ENCODE measurements at regions not wholly inside any gene's neighbourhood (a gene's known extent, or its start where the extent isn't known, plus 50 kb on each side); places are given as distances from the start of the nearest gene placed in this dataset.
"Not testable (repeated sequence)": the region's sequence is repeated elsewhere in the genome, so short reads cannot be mapped to it uniquely, and the experiment has no call there.

DNA sequence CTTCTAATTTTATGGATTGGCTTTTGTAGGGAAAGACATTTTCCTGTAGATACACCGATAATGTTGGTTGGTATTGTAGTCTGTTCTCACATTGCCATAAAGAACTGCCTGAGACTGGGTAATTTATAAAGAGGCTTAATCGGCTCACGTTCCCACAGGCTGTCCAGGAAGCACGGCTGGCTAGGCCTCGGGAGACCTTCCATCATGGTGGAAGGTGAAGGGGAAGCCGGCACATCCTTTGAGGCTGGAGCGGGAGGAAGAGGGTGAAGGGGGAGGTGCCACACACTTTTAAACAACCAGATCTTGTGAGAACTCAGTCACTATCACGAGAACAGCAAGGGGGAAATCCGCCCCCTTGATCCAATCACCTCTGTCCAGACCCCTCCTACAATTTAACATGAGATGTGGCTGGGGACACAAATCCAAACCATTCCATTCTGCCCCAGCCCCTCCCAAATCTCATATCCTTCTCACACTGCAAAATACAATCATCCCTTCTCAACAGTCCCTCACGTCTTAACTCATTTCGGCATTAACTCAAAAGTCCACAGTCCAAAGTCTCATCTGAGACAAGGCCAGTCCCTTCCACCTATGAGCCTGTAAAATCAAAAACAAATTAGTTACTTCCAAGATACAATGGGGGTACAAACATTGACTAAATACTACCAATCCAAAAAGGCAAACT lies 66.7 kb upstream of the EIF5 start:
- DNase-seq, result no peak

DNA sequence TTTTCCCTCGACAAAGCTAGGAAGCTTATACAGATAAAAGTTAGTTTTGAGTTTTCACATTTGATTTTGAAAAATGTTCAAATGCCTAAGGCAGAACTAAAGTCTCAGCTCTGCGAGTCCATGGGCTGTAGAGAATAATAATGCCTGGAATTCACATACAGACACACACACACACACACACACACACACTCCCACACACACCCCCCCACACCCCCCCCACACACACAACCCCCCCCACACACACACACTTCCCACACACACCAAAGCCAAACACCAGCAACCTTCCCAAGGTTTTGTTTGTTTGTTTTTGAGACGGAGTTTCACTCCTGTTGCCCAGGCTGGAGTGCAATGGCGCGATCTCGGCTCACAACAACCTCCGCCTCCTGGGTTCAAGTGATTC lies 62.8 kb upstream of the EIF5 start:
- no peak for DNase-seq

DNA sequence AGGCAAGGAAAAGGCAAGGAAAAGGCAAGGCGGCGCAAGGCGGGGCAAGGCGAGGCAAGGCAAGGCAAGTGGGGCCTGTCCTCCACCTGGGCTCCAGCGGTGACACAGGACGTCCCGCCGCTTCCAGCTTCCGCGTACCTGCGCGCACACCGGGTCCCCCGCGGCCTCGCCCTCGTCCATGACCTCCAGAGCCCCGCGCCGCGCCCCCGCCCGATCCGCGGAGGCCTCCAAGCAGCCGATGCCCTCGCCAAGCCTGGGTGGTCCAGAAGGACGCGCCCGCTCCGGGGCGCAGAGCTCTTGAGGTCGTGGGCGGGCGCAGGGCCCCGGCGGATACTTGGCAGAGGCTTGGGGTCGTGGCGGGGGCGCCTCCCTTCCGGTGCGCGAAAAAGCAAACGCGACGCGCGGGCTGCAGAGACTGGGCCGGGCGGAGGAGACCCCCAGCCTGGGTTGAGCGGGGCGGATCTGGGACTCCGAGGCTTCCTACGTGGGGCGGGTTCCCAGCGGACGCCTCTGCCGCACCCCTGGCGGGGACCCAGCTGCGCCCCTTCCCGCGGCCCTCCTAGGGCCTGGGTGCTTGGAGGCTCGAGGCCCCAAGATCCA lies 60.8 kb upstream of the EIF5 start:
- DNase-seq, result no peak

DNA sequence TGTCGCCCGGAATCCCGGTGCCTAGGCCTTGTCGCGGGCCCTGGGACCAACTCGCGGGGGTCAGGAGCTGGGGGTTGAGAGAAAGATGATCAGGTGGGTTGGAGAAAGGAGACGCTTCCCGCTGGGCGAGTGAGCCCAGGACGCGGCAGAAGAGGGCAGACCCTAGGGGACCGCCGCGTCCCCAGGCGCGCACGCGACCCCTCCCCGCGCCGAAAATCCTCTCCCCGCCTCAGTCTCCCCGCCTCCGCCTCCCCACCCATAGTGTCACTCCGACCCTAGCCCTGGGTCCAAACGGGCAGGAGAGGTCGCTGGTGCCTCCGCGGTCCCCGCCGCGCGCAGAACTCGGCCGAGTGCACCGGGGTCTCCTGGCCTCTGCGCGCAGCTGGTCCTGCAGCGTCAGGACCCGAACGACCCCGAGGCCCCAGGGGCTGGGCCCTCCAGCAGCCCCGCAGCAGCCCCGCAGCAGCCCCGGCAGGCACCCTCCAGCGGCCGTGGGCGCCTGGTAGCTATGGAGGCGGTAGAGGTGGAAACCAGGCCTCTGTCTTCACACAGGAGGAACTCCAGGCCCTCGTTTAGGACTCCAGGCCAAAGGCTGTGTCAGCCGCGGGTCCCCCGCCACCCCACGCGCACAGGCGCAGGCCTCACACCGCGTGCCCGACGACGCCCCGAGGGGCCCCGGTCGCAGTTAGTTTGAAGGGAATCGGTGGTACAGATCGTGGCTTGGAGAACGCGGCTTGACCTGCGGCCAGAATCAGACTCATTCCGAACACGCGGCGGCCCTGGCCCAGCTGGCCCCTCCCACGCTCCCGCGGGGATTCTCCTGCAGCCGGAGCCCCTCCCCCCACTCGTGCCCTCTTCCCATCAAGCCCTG lies 60.1 kb upstream of the EIF5 start:
- DNase-seq, result no peak

DNA sequence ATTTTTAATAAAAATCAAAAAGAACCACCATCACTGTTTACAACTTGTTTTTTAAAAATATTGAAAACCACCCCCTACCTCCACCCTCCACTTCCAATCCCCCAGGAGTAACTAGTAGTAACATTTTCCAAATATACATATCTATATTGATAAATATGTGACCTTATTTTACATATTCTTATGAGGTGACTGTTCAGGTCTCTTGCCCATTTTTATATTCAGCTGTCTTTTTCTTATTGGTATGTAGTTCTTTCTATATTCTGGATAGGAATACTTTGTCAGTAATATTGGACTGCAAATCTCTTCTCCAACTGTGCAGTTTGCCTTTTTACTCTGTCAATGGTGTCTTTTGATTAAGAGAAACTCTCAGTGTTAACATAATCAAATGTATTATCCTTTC lies 59.0 kb upstream of the EIF5 start:
- no peak for DNase-seq

DNA sequence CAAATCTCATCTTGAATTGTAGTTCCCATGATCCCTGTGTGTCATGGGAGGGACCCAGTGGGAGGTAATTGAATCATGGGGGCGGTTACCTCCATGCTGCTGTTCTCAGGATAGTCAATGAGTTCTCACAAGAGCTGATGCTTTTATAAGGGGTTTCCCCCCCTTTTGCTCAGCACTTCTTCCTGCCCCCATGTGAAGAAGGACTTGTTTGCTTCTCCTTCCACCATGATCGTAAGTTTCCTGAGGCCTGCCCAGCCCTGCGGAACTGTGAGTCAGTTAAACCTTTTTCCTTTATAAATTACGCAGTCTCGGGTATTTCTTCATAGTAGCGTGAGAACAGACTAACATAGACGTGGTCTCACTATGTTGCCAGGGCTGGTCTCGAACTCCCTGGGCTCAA lies 56.1 kb upstream of the EIF5 start:
- DNase-seq, result no peak

DNA sequence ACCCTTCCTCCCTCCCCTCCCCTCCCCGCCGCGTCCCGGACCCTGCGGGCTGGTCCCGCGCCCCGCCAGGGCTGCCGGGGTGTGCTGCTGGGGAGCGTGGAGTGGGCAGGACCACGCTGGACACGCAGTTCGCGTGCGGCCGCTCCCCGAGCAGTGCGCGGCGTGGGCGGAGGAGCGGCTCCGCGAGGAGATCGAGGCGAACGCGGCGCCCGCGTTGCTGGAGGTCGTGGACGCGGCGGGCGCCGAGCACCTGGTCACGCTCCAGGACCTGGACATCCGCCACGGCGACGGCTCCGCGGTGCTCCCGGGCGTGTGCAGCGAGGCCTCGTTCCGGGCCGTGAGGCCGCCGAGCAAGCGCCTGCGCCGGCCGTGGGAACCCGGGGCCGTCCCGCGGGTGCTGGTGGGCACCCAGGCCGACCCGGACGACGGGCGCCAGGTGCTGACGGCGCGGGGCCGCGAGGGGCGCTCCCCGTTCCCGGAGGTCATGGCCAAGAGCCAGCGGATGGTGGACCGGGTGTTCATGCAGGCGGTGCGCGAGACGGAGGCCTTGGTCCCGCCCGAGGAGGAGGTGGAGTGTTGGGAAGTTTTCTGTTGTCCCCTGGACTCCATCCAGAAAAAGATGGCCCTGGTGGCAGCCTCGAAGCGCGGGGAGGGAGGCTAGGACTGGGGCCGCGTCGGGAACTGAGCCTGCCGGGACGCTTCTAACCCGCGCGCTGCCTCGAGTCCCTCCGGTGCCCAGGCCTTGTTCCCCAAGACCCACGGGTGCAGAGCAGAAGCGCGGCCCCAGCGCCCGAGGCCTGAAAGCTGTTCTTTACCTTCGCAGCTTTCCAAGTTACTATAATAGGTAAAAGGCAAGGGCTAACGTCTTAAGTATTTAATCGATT lies 54.7 kb upstream of the EIF5 start:
- DNase-seq, result no peak

DNA sequence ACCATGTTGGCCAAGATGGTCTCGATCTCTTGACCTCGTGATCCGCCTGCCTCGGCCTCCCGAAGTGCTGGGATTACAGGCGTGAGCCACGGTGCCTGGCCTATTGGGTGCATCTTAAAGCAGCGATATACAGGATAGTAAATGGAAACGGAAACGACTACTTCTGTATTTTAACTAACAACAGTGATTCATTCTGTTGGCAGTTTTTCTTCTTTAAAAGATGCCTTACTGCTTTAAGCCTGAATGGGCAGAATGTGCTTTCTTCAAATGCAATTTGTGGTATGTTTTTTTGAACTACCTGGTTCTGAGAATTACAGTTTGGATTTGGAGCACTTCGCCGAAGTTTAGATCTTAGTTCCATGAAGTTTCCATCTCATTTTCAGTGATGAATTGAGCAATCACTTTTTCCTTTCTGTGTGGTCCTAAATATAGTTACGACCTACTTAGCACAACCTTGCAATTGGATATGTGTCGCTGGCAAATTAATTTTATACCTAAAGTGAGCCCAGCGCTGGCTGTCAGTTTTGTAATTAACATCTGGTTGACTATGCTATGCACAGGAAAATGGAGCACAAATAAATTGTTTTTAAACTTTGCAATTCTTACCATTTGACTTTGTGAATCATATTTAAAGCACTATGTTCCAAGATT lies 53.6 kb upstream of the EIF5 start:
- DNase-seq, result no peak

DNA sequence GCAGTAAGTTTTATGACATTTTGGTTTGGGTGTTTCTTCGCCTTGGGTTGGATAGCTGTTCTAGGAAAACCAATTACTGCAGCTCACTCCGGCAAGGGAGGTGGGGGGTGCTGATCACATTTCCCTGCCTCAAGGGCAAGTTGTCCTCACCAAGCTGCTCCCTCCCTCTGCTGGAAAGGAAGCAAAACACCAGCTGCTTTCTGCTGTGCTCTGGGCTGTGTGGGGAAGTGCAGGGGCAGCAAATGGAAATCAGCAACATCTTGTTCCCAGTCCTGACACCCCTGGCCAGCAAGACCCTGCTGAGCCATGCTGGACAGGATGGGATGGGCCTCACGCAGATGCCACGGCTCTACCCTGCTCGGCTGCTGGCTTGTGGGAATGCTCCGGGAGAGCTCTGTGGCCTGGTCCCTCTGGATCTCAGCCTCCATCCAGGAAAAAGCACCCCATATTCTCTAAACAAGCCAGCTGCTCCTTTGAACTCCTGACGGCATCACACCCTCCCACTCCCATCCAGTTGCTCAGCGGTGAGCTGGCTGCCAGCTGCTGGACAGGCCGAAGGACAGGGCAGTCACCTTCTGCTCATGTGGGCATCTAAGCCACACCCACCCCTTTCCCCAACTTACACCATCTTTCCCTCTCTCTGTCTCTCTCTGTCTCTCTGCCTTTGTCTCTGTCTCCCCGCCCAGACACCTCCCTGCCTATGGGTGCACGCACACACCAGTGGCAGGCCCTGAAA lies 52.4 kb upstream of the EIF5 start:
- DNase-seq, result peak; percentile 69

DNA sequence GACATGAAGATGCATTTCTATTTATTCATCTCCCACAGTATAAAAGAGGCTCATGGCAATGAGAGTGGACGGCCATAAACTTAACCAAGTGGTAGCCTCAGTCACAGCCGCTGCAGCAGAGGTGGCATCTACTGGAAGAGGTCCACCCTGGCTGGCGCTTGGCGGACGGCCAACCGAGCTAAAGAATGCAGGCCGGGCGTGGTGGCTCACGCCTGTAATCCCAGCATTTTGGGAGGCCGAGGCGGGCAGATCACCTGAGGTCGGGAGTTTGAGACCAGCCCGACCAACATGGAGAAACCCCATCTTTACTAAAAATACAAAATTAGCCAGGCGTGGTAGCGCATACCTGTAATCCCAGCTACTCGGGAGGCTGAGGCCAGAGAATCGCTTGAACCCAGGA lies 51.7 kb upstream of the EIF5 start:
- not testable (repeated sequence) for DNase-seq

DNA sequence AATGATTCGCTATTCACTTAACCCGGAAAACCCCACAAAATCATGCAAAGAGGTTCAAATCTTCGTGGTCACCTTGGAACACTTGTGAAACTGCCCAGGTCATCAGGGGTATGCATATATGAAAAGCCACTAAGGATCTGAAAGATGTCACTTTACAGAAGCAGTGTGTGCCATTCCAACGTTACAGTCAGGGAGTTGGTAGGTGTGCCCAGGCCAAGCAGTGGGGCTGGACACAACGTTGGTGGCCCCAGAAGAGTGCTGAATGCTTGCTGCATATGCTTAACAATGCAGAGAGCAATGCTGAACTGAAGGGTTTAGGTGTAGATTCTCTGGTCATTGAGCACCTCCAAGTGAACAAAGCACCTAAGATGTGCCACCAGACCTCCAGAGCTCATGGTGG lies 51.1 kb upstream of the EIF5 start:
- no peak for DNase-seq

DNA sequence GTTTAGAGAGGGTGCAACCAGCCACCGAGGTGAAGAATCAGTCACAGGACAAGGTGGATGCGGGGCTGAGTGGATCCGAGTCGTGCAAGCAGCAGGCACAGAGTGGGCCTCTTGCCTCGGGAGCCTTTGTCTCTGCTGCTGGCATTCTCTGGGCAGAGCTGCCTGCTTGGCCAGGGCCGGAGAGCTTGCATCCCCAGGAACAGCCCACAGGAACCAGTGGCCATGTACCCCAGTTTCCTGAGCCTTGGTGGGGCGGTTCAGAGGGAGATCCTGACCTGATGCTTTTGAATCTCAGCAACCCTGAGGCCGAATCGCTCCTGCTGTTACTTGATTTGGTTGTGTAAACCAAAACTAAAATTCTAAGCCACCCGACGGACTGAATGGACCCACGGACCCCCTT lies 50.1 kb upstream of the EIF5 start:
- DNase-seq, result no peak
